ENCODE measurements at regions not wholly inside any gene's neighbourhood (a gene's known extent, or its start where the extent isn't known, plus 50 kb on each side); places are given as distances from the start of the nearest gene placed in this dataset.
"Not testable (repeated sequence)": the region's sequence is repeated elsewhere in the genome, so short reads cannot be mapped to it uniquely, and the experiment has no call there.

DNA sequence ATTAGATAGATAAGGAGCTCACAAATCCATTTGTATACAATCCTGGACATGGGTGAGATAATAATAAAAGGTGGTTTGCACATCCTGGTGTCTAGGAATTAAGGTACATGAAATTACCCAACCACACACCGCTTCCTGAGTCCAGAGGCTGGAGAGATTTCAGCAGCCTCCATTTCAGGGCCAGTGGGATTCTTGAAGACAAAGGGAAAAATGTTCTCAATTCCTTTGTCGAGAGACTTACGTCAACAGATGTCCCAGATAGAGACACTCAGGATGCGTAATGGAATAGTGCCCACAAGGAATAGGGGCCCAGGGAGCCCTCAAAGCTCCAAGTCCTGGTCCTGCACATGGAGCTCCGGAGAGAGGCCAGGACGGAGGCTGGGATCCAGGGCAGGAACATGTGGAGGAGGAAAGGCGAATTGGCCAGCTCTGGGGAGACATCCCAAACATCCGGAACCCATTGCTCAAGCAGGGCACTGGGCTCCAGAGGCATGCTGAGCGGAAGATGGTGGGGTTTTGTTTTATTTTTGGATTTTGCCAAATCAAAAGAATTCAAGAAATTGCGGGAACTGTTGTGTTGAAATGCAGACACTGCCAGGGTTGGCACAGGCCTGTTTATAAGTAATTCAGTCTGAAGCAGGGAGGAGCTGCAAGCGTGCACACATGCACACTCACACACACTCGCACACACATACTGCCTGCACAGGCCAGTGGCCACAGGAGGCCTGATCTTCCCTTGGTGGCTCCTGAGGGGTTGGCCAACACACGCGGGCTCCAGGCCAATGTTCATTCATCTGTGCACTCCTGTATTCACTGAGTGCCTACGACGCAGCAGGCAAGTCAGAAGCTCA lies 97.2 kb downstream of the NOG start:
- DNase-seq (ENCODE audit: low read depth in 2 of 2), result no peak

DNA sequence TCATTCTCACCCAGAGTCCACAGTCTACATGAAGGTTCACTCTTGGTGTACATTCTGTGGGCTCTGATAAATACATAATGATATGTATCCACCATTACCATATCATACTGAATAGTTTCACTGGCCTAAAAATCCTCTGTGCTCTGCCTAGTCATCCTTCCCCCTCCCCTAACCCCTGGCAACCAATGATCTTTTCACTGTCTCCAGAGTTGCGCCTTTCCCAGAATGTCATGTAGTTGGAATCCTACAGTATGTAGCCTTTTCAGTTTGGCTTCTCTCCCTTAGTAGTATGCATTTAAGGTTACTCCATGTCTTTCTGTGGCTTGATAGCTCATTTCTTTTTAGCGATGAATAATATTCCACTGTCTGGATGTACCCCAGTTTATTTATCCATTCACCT lies 101.3 kb downstream of the NOG start:
- no peak for DNase-seq (ENCODE audit: low read depth in 2 of 2)

DNA sequence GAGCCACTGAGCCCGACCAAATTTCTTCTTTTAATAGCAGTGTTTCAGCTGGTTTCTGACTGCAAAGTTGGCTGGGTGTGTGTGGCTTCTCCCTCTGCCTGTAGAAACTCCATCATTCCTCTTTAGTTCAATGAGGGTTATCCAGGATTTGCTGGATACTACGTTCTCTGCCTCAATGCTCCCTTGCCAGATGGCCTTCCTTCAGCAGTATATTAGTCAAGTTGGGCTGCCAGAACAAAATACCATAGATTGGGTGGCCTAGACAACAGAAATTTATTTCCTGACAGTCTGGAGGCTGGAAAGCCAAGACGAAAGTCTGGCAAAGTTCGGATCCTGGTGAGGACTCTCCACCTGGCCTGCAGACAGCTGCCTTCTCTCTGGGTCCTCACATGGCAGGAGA lies 103.7 kb downstream of the NOG start:
- no peak for DNase-seq (ENCODE audit: low read depth in 2 of 2)

DNA sequence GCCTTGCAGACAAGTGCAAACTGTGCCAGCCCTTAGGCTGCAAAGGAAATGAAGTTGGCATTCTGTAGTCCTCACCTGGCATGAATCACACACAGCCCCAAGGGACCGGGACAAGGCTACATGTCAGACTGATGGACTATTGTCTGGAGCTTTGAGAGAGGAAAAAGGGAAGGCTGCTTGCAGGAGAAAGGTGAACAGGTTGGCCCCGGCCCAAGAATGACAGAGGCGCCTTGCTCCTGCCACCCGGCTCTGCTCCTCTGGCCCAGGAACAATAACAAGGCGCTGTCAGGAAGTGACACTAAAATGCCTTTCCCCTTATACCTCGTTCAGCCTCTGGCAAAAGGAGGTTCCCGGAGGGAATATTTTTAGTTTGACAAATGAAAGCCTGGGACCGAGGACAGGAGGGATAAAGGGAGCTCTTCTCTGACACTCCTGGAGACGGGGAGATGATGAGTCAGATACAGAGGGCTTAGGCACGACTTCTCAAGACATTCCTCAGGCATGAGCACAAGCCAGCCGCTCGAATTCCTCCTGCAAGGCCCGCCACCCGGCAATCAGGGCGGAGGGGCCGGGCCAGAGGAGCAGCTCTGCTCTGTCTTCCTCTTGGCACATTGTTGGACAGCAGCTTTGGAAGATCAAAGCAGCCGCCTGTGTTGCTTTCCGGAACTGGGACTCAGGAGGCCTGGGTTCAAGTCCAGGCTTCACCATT lies 105.8 kb downstream of the NOG start:
- no peak for DNase-seq (ENCODE audit: low read depth in 2 of 2)

DNA sequence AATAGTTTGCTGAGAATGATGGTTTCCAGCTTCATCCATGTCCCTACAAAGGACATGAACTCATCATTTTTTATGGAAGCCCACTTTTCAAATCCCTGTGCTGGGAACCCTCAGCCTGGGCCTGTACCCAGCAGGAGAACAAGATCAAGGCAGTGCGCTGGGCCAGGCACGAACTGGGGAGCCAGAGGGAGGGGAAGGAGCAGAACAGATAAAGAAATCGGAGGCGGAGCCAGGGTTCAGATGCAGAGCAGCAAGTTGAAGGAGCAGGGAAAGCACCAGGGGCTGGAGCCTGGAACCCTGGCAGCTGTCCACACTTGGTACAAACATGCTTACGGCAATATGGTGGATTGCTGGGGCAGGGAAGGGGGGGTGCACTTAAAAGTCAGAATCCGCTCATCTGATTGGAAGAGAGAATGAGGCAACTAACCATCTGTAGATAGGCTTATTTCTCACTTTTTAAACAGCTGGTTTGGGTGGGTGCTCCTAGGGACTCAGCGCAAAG lies 107.5 kb downstream of the NOG start:
- no peak for DNase-seq (ENCODE audit: low read depth in 2 of 2)

DNA sequence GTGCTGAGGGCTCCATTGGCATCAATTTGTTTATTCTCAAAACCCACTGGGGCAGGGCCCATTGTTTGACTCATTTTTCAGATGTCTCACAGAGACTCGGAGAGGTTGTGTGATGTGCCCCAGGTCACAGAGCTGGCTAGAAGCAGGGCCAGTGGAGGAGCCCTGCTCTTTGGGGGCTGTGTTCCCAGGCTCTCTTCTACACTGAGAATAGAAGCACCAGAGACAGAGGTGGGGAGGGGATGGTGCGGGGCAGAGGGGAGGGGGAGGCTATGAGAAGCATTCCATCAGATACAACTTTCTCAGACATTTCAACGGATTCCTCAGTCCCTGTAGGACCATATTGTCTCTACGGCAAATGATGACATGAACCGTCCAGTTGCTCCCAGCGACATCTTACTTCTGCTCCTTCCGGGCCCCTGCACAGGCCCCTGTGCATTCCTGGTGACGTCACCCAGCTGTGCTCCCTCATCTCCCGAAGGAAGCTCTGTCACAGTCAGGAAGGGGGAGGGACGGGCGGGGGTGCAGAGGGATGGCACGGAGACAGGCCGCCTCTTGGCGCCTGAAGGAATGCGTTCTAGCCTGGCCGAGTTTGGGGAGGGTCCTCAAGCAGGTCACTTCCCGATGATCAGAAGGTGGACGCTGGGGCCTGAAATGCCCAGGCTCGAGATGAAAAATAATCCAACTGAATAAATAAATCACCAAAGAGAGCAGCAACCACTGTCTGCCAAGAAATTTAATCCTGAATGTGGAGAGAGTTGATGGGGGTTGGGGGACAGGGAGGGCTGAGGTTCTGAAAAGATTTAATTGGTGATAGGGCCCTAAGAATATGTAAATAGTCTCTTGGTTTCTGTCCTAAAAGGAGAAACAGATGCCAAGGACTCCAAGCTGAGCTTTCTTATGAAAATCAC lies 114.1 kb downstream of the NOG start:
- no peak for DNase-seq (ENCODE audit: low read depth in 2 of 2)

DNA sequence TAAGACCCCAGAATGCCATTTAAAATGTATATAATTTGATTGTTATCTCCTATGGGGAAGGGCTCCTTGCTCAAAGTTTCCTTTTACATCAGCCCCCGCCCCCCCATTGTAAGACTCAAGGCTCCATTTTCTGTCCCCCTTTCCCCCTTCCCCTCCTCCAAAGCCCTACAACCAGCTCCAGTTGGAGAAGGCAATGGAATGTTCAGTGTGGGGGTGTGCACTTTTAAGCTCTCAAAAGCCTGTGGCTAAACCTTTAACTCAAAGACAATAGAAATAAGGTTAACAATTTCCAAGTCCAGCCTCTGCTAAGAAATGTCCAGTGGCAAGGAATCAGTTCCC lies 114.7 kb downstream of the NOG start:
- DNase-seq (ENCODE audit: low read depth in 2 of 2), result no peak

DNA sequence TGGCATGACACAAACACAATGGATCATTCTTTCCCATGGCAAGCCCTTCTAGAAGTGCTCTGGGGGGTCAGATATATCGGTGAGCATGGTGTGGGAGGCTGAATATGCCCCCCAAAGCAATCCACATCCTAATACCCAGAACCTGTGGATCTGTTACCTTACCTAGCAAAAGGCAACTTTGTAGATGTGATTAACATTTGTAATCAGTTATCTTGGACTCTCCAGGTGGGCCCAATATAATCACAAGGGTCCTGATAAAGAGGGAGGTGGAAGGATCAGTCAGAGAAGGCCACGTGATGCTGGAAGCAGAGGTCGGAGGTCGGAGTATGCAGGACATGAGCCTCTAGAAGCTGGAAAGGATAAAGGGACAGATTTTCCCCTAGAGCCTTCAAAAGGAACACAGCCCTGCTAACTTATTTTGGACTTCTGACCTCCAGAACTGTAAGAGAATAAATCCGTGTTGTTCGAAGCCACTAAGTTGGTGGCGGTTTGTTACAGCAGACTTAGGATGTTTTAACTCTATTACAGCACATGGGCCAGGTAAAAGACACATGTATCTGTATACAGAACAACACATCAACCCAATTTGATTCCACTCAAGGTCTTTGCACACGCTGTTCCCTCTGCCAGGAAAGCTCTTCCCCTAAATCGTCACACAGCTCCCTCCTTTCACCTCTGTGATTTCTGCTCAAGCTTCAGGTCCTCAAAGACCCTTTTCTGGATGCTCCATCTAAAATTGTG lies 115.3 kb downstream of the NOG start:
- no peak for DNase-seq (ENCODE audit: low read depth in 2 of 2)

DNA sequence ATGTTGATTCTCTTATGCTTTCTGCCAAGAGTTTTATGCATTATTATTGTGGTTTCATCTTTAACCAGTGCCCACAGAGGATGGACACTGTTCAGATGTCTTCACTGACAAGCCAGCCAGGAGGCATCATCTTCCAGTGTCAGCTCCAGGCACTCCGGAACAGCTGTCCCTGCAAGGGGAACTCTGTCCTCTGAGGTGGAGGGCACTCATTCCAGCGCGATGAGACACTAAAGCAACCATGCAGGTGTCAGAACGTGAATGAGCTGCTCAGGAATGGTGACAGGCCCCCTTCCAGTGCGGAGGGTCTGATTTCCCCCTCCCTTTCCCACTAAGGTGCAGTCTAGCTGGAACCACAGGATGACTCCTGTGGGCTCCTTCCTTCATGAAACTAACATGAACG lies 117.5 kb downstream of the NOG start:
- DNase-seq (ENCODE audit: low read depth in 2 of 2), result no peak

DNA sequence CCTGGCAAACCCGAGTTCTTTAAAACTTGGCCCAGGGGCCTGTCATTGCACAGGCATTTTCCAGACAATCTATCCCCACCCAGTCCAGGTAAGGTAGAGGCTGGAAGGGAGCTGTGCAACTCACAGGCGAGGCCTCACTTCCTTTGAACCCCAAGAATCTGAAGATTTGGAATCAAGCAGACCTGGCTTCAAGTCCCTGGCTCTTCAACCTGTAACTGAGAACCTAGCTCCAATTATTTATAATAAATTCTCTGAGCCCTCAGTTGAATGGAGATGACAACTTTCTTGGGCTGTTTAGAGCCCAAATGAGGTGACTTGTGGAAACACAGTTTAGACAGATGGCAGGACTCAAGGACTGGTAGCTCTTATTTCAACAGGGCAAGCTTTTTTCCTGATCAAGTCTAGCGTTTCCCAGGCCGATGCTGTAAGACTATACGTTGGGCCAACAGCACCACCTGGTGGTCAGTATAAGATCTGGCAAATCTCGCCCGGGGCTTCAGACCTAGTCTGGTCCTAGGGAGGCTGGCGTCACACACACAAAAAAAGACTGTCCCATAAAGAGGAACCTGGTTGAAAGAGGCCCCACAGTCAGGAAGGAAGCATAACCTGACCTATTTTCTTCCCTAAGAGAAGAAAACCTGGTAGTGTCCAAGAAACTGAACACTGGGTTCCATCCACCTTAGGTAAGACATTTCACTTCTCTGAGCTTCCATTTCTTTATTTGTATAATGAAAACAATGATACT lies 117.9 kb downstream of the C17orf67 start:
- DNase-seq (ENCODE audit: low read depth in 2 of 2), result peak; percentile 67 to 70

DNA sequence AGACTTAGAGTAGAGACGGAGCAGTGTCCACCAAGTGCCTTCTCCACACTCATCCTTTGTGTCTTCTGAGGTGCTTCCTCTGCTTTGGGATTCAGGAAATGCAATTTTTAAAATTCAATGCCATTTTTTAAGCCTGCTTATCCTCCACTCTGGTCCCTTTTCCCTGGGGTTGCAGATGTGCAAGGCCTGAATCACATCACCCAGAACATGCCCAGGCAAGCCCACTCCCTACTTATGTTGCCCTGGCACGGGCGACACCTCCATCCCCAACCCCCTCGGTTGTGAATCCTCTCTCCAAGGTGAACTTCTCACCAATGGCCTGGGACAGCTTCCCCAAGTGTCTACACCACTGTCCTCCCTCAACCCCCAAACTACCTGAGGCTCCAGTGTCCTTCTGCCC lies 116.2 kb downstream of the C17orf67 start:
- no peak for DNase-seq (ENCODE audit: low read depth in 2 of 2)

DNA sequence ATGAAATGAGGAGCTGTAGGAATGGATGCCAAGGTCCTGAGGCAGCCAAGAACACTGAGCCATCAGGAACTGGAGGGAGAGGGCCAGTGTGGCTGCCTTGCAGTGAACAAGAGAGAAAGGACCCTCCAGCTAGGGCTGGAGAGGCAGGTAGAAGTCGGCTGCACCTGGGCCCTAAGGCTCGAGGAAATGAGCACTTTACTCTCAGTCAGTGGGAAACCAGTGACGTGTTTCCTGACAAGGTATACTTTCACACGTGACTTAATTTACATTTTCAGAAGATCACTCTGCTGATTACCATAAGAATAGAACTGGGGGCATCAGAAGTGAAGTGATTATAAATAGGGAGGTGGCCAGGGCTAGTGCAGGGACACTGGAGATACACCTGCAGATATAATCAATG lies 115.2 kb downstream of the C17orf67 start:
- no peak for DNase-seq (ENCODE audit: low read depth in 2 of 2)

DNA sequence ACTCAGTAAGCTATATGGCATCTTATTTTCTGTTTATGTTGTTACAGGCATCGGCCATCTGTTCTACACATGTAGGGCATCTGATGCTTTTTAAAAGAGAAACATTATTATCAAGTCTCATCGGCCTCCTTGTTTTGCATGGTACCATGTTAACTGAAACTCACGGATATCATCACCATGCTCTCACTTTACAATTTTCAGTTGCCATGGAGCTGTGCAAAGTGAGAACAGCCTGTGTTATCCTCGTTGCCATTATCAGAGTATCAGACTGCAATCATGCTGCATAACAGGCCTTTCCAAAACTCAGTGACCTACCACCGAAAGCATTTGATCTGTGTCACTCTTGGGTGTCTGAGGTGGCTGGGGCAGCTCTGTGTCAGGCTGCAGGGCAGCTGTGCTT lies 110.3 kb downstream of the C17orf67 start:
- DNase-seq (ENCODE audit: low read depth in 2 of 2), result no peak

DNA sequence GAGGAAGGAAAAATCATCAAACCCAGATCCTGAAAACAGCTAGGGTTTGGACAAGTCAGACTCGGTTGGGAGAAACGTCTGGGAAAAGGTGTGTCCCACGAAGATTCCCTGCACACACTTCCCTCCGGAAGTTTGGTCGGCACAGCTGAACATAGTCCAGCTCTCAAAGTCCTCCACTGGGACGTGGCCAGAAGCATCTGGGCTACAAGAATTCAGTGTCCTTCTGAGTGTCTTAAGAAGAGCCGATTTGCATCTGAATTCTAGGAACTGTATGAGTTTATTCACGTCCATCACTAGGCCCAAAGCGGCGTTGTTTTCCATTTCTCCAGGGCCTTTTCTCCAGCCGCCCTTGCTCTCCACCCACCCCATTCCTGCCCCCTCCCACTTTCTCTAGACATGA lies 109.1 kb downstream of the C17orf67 start:
- DNase-seq (ENCODE audit: low read depth in 2 of 2), result no peak

DNA sequence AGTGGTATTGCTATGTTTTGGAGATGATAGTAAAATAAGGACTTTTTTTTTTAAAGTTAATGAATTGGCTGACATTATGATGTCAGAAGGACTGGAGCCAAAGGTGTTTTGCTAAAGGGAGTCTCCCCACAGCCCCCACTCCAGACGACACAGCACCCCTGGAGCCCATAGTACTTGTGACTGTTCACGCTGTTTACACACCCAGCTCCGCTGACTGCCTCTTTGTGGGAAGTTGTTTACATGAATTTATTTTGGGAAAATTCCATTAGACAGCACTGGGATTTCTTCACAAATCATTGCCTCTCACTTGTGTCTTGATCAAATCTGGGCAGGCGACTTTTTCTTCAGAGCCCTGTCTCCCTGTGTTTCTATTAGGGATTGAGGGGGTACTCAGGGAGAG lies 108.6 kb downstream of the C17orf67 start:
- no peak for DNase-seq (ENCODE audit: low read depth in 2 of 2)

DNA sequence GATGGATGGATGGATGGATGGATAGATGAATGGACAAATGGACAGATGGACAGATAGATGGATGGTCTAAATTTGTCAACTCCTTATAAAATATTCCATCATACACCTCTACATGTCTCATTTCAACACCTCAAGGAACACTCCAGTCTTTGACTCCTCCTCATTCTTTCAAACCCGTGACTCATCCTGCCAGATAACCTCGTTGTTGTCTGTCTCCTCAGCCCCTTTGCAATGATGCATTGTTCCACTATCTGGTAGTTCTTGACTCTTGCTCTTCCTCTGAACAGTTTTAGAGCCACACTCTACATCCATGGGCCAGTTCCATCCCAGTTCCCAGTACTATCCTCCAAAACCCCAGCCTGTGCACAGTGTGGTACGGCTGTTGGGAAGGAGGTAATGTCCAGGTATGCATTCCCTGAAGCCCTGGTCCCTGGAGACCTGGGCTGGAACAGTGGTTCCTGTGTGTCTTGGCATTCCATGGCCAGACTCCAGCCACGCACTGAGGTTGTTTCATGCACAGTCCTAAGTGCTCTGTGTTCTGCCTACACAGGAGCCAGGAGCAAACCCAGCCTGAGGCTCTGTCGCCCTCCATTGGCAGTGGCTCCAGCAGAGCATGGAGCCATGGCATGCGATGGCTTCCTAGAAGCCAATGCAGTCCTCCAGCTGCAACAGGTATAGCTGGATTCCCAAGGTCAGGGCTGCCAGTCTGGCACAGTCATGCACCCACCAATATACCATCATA lies 105.7 kb downstream of the C17orf67 start:
- DNase-seq (ENCODE audit: low read depth in 2 of 2), result no peak

DNA sequence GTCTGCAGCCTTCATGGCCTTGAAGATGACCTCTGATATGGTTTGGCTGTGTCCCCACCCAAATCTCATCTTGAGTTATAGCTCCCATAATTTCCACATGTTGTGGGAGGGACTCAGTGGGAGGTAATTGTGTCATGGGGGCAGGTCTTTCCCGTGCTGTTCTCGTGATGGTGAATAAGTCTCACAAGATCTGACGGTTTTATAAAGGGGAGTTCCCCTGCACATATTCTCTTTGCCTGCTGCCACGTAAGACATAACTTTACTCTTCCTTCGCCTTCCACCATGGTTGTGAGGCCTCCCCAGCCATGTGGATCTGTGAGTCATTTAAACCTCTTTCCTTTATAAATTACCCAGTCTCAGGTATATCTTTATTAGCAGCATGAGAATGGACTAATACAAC lies 102.6 kb downstream of the C17orf67 start:
- not testable (repeated sequence) for DNase-seq (ENCODE audit: low read depth in 2 of 2)

DNA sequence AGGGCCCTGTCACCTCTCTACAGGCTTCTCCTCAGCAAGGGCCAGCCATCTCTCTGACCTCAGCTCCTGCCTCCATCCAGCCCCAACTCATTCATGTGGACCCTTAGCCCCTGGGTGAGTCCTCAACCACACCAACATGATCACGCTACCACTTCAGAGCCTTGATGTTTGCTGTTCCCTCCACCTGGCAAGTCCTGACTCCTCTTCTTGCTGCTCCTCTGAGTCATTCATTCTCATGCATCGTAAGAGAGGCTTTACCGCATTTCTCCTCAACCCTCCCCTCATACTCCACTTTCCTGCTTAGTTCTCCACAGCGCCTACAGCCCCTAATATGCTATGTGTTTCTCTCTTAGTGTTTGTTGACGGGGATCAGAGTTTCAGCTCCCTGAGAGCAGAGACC lies 99.9 kb downstream of the C17orf67 start:
- no peak for DNase-seq (ENCODE audit: low read depth in 2 of 2)

DNA sequence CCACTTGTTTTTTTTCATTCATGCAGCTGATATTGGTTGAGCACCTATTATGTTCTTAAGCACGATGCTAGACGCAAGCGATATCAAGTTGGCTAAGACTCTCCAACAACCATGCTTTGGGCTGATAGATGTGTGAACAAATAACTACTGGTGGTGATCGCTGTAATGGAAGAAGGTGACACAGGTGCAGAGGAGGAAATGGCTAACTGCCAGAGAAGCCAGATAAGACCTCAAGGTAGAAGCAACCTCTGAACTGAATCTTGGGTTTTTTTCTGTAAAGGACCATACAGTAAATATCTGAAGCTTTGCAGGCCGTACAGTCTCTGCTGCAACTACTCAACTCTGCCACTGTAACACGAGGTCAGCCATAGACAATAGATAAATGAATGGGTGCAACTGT lies 97.9 kb downstream of the C17orf67 start:
- DNase-seq (ENCODE audit: low read depth in 2 of 2), result no peak

Data from activated CD4-positive, alpha-beta T cell treated with anti-CD3 and anti-CD28 coated beads for 24 hours (primary cell).